A673 (cell line): ENCODE measurements at regions not wholly inside any gene's neighbourhood (a gene's known extent, or its start where the extent isn't known, plus 50 kb on each side); places are given as distances from the start of the nearest gene placed in this dataset.

ENCODE experiments used
- BruUV-seq: library from RNA; stranded (reverse); fragments of 400-500 nt; replicated peaks from 2 replicates; lab custom pipeline; 2021; lab: Mats Ljungman, UMichigan
- CTCF ChIA-PET: fragments of 300-600 bp; sonication (Branson Sonifier 250); formaldehyde crosslinking; loops from one replicate; lab custom pipeline; 2022; ENCODE audit warnings: antibody characterized with exemption; lab: Charles Lee
- POLR2A ChIA-PET: fragments of 300-600 bp; sonication (Branson Sonifier 250); formaldehyde crosslinking; loops from one replicate; lab custom pipeline; 2022; ENCODE audit warnings: antibody characterized with exemption; ENCODE audit not compliant: low non-redundant PET; lab: Charles Lee
- DNase-seq: peaks from one replicate; pipeline ENCODE4 v3.0.0-alpha.2; 2015; ENCODE audit warnings: low spot score
- H3K27ac ChIP-seq: fragments of 200-600 bp; sonication (generic); 2 replicates; pipeline ENCODE4 v1.5.1; 2016; ENCODE audit warnings: mixed run types, low read depth, mild to moderate bottlenecking, mixed read lengths, antibody characterized with exemption, low read length; ENCODE audit not compliant: poor library complexity, severe bottlenecking
- H3K27me3 ChIP-seq: fragments of 200-600 bp; sonication (generic); replicated peaks from 2 replicates; pipeline ENCODE4 v1.6.1; 2017; ENCODE audit warnings: mixed run types, low read depth, mild to moderate bottlenecking, mixed read lengths, antibody characterized with exemption, low read length; ENCODE audit not compliant: insufficient read depth, poor library complexity
- H3K36me3 ChIP-seq: fragments of 200-600 bp; sonication (generic); 2 replicates; pipeline ENCODE4 v1.6.1; 2016; ENCODE audit warnings: mixed run types, mild to moderate bottlenecking, mixed read lengths, antibody characterized with exemption, low read length; ENCODE audit not compliant: insufficient read depth, poor library complexity, severe bottlenecking
- H3K4me1 ChIP-seq: fragments of 200-600 bp; sonication (generic); 2 replicates; pipeline ENCODE4 v1.6.1; 2017; ENCODE audit warnings: mixed run types, mild to moderate bottlenecking, mixed read lengths, antibody characterized with exemption, low read length; ENCODE audit not compliant: insufficient read depth, poor library complexity, severe bottlenecking
- H3K4me3 ChIP-seq: fragments of 200-600 bp; sonication (generic); 2 replicates; pipeline ENCODE4 v1.5.1; 2016; ENCODE audit warnings: low read depth, mixed run types, mild to moderate bottlenecking, mixed read lengths, low read length; ENCODE audit not compliant: poor library complexity, severe bottlenecking
- H3K9me3 ChIP-seq: fragments of 200-600 bp; sonication (generic); 2 replicates; pipeline ENCODE4 v1.6.1; 2016; ENCODE audit warnings: mixed run types, low read depth, mild to moderate bottlenecking, mixed read lengths, antibody characterized with exemption, low read length; ENCODE audit not compliant: poor library complexity, severe bottlenecking
- EZH2 ChIP-seq: fragments of 200-600 bp; sonication (generic); IDR thresholded peaks from 2 replicates; pipeline ENCODE4 v1.6.1; 2017; ENCODE audit warnings: borderline replicate concordance, low read depth, mild to moderate bottlenecking, mixed read lengths, antibody characterized with exemption, low read length; ENCODE audit not compliant: poor library complexity, severe bottlenecking
- intact Hi-C: fragments of 100-400 bp; cut with micrococcal nuclease; formaldehyde crosslinking; loops from one replicate; pipeline ENCODE4 v1.10.0; 2022; ENCODE audit not compliant: unreplicated experiment
- TF ChIP-seq, protein P1 (sequence below): fragments of 300-800, 200-600 bp; sonication (generic); conservative IDR thresholded peaks from 2 replicates; pipeline ENCODE4 v1.5.1; 2017; ENCODE audit warnings: low read depth, mild to moderate bottlenecking, antibody characterized with exemption, low read length, moderate library complexity, mixed read lengths

DNA sequence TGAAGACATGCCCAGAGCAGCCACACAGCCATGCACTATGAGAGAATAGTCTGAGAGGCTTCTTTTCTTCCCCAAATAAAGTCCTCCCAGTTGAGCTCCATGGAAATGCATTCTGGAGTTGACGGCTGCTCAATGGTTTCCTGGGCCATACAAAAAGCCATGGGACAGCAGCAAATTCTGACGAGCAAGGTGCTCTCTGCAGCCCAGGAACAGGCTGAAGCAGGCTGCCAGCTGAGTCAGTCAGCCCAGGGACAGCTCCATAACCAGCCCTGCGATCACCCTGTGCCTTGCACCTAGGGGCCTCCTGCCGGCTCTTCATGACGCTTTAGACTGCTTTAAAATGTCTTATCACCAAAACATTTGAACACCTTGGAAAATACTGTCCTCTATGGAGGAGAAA lies 256.3 kb upstream of the CHRNA7 start:
- no TSS peak for BruUV-seq
- CTCF ChIA-PET: no interaction called here
- no peak overlapping the region for H3K4me3 ChIP-seq
- intact Hi-C loops: no loop called here
- no peak for DNase-seq
- H3K27me3 ChIP-seq: no peaks in the 10 kb centered on the region
- H3K27ac ChIP-seq: no peak overlapping the region
- no peaks in the 10 kb centered on the region for H3K36me3 ChIP-seq
- TF ChIP-seq, protein P1, sequence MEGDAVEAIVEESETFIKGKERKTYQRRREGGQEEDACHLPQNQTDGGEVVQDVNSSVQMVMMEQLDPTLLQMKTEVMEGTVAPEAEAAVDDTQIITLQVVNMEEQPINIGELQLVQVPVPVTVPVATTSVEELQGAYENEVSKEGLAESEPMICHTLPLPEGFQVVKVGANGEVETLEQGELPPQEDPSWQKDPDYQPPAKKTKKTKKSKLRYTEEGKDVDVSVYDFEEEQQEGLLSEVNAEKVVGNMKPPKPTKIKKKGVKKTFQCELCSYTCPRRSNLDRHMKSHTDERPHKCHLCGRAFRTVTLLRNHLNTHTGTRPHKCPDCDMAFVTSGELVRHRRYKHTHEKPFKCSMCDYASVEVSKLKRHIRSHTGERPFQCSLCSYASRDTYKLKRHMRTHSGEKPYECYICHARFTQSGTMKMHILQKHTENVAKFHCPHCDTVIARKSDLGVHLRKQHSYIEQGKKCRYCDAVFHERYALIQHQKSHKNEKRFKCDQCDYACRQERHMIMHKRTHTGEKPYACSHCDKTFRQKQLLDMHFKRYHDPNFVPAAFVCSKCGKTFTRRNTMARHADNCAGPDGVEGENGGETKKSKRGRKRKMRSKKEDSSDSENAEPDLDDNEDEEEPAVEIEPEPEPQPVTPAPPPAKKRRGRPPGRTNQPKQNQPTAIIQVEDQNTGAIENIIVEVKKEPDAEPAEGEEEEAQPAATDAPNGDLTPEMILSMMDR: no peak
- no peak for TF ChIP-seq EZH2
- H3K9me3 ChIP-seq: no peaks in the 10 kb centered on the region
- H3K4me1 ChIP-seq: no peaks in the 10 kb centered on the region
- POLR2A ChIA-PET: no interaction called here

DNA sequence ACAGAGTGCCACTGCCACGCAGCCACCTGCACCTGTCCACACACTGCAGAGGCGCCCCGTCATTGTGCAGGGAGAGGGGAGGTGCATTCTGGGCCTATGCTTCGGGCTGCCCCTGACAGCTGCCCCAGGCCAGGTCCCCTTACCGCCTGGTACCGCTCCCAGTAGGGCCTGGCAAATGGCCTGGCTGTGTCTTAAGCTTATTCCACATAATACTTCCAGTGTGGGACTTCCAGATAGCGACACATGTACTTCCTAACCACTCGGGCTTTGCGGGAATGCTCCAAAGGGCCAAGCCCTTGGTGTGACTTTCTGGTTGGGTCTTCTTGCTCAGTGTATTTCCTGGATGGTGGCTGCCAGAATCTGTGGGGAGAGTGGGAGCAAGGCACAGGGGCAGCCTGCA lies 254.3 kb upstream of the CHRNA7 start:
- intact Hi-C loops: no loop called here
- Histone ChIP-seq H3K4me1 (no peaks in the 10 kb centered on the region), H3K36me3 (no peaks in the 10 kb centered on the region), H3K27ac (no peak overlapping the region), H3K4me3 (no peak overlapping the region), H3K27me3 (no peaks in the 10 kb centered on the region), H3K9me3 (no peaks in the 10 kb centered on the region)
- TF ChIP-seq EZH2: no peak
- TF ChIP-seq, protein P1: no peak
- CTCF ChIA-PET: no interaction called here
- DNase-seq: no peak
- POLR2A ChIA-PET: no interaction called here
- BruUV-seq: no TSS peak

DNA sequence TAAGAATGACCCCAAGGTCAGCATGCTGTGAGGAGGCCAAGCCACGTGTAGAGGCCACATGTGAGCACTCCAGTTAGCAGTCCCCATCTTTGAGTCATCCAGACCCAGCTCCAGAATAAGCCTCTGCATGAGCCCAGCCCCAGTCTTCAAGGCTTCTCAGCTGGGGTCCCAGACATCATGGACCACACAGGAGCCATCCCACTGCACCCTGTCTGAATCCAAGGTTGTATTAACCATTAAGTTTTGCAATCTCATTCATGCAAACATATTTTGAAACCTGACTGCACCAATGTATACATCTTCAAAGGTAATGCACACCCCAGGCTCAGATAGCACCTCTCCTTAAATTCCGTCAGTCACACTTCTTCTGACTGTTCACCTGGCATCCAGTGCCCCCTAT lies 249.1 kb upstream of the CHRNA7 start:
- no peaks in the 10 kb centered on the region for H3K4me1 ChIP-seq
- BruUV-seq: no TSS peak
- no peak overlapping the region for H3K27ac ChIP-seq
- H3K4me3 ChIP-seq: no peak overlapping the region
- no peak for DNase-seq
- intact Hi-C loops: no loop called here
- H3K27me3 ChIP-seq: no peaks in the 10 kb centered on the region
- H3K36me3 ChIP-seq: no peaks in the 10 kb centered on the region
- ChIA-PET CTCF (no interaction called here), POLR2A (no interaction called here)
- TF ChIP-seq, protein P1: no peak
- no peak for TF ChIP-seq EZH2
- H3K9me3 ChIP-seq: no peaks in the 10 kb centered on the region
